ENCODE measurements at regions not wholly inside any gene's neighbourhood (a gene's known extent, or its start where the extent isn't known, plus 50 kb on each side); places are given as distances from the start of the nearest gene placed in this dataset.

DNA sequence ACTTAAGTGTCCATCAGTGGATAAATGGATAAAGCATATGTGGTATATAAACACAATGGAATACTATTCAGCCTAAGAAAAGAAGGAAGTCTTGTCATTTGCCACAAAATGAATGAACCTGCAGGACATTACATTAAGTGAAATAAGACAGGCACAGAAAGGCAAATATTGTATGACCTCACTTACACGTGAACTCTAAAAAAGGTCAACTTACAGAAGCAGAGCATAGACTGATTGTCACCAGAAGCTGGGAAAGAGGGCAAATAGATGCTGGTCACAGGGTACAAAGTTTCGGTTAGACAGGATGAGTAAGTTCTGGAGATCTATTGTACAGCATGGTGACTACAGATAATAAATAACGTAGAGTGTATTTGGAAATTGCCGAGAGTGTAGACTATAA is 247.7 kb downstream of the RAB28 start:
- Histone ChIP-seq H3K27me3 (replicated peaks in 1 of 4; ENCODE audit: control extremely low read depth in 1 of 4, control insufficient read depth in 3 of 4, insufficient read depth in 4 of 4, low read length in 3 of 4) (no peaks in the 10 kb centered on the region), H3K9me3 (ENCODE audit: control extremely low read depth in 1 of 3, control insufficient read depth in 2 of 3, insufficient read depth in 1 of 3, low read length in 2 of 3) (no peaks in the 10 kb centered on the region), H3K9ac (ENCODE audit: low read length) (no peak overlapping the region), H4K20me1 (ENCODE audit: control insufficient read depth, insufficient read depth, low read length, poor library complexity, severe bottlenecking) (no peaks in the 10 kb centered on the region), H3K36me3 (replicated peaks in 1 of 2; ENCODE audit: control extremely low read depth in 1 of 2, control insufficient read depth in 1 of 2, extremely low read depth in 1 of 2, insufficient read depth in 2 of 2, low read length in 1 of 2) (no peaks in the 10 kb centered on the region), H3K4me3 (ENCODE audit: control extremely low read depth in 1 of 5, extremely low read depth in 1 of 5, insufficient read depth in 1 of 5, low read depth in 2 of 5, low read length in 4 of 5) (no peak overlapping the region), H3K4me2 (replicated peaks; ENCODE audit: low read depth, low read length, poor library complexity, severe bottlenecking) (no peak overlapping the region), H3K27ac (ENCODE audit: low read length in 2 of 2) (no peak overlapping the region), H3K4me1 (ENCODE audit: control insufficient read depth in 2 of 2, insufficient read depth in 2 of 2, low read length in 2 of 2) (no peaks in the 10 kb centered on the region), H2AFZ (ENCODE audit: insufficient read depth, low read depth, low read length, poor library complexity, severe bottlenecking) (no peak overlapping the region), H3K79me2 (ENCODE audit: control insufficient read depth, insufficient read depth, low read length) (no peaks in the 10 kb centered on the region)
- ChIA-PET POLR2A (no interaction called here), CTCF (no interaction called here)
- Mint-ChIP-seq H3K4me1 (no peaks in the 10 kb centered on the region), H3K9me3 (ENCODE audit: insufficient read depth) (no peaks in the 10 kb centered on the region), H3K27ac (no peak overlapping the region), H3K4me3 (no peak overlapping the region), H3K27me3 (no peaks in the 10 kb centered on the region)
- TF ChIP-seq CTCF (IDR thresholded peaks at IDR 0.05) = no peak
- TF ChIP-seq EZH2 (IDR thresholded peaks at IDR 0.05; ENCODE audit: borderline replicate concordance, insufficient read depth, low read depth, low read length, poor library complexity, severe bottlenecking) = no peak
- no peak for DNase-seq
- 100% methylated on average over 1 of the region's 4 CpGs for WGBS (ENCODE audit: insufficient coverage)
- intact Hi-C loops (cut with micrococcal nuclease) = no loop called here
- ATAC-seq (ENCODE audit: low read depth) = no peak

DNA sequence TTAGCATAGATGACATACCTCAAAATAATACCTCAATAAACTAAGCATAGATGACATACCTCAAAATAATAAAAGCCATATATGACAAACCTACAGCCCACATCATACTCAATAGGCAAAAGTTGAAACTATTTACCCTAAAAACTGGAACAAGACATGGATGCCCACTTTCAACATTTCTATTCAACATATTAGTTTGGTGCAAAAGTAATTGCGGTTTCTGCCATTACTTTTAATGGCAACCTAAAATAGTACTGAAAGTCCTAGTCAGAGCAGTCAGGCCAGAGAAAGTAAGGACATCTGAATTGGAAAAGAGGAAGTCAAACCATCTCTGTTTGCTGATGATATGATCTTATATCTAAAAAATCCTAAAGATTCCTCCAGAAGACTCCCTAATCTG is 250.4 kb downstream of the RAB28 start:
- Mint-ChIP-seq H3K4me3 (no peak overlapping the region), H3K27ac (no peak overlapping the region), H3K27me3 (no peaks in the 10 kb centered on the region), H3K4me1 (no peaks in the 10 kb centered on the region), H3K9me3 (ENCODE audit: insufficient read depth) (peaks cover 5% of the 10 kb centered on the region)
- Histone ChIP-seq H3K27me3 (replicated peaks in 1 of 4; ENCODE audit: control extremely low read depth in 1 of 4, control insufficient read depth in 3 of 4, insufficient read depth in 4 of 4, low read length in 3 of 4) (no peaks in the 10 kb centered on the region), H3K9ac (ENCODE audit: low read length) (no peak overlapping the region), H3K36me3 (replicated peaks in 1 of 2; ENCODE audit: control extremely low read depth in 1 of 2, control insufficient read depth in 1 of 2, extremely low read depth in 1 of 2, insufficient read depth in 2 of 2, low read length in 1 of 2) (no peaks in the 10 kb centered on the region), H3K9me3 (ENCODE audit: control extremely low read depth in 1 of 3, control insufficient read depth in 2 of 3, insufficient read depth in 1 of 3, low read length in 2 of 3) (no peaks in the 10 kb centered on the region), H4K20me1 (ENCODE audit: control insufficient read depth, insufficient read depth, low read length, poor library complexity, severe bottlenecking) (no peaks in the 10 kb centered on the region), H2AFZ (ENCODE audit: insufficient read depth, low read depth, low read length, poor library complexity, severe bottlenecking) (no peak overlapping the region), H3K27ac (ENCODE audit: low read length in 2 of 2) (no peak overlapping the region), H3K4me2 (replicated peaks; ENCODE audit: low read depth, low read length, poor library complexity, severe bottlenecking) (no peak overlapping the region), H3K79me2 (ENCODE audit: control insufficient read depth, insufficient read depth, low read length) (no peaks in the 10 kb centered on the region), H3K4me3 (ENCODE audit: control extremely low read depth in 1 of 5, extremely low read depth in 1 of 5, insufficient read depth in 1 of 5, low read depth in 2 of 5, low read length in 4 of 5) (no peak overlapping the region), H3K4me1 (ENCODE audit: control insufficient read depth in 2 of 2, insufficient read depth in 2 of 2, low read length in 2 of 2) (no peaks in the 10 kb centered on the region)
- WGBS (ENCODE audit: insufficient coverage) = no CpG with 5 or more reads among the region's 1 CpG
- intact Hi-C loops (cut with micrococcal nuclease) = no loop called here
- POLR2A ChIA-PET = no interaction called here
- CTCF ChIA-PET = no interaction called here
- ATAC-seq (ENCODE audit: low read depth) = no peak
- TF ChIP-seq EZH2 (IDR thresholded peaks at IDR 0.05; ENCODE audit: borderline replicate concordance, insufficient read depth, low read depth, low read length, poor library complexity, severe bottlenecking) = no peak
- no peak for DNase-seq

All from B cell (primary cell).